HG03108 (cell line): ENCODE measurements at regions not wholly inside any gene's neighbourhood (a gene's known extent, or its start where the extent isn't known, plus 50 kb on each side); places are given as distances from the start of the nearest gene placed in this dataset.
"Not testable (repeated sequence)": the region's sequence is repeated elsewhere in the genome, so short reads cannot be mapped to it uniquely, and the experiment has no call there.

Experiments
- ATAC-seq: cut with Tn5 transposase; IDR thresholded peaks from one replicate; pipeline ENCODE4 v1.9.1; 2021; ENCODE audit warnings: moderate library complexity; ENCODE audit not compliant: unreplicated experiment

DNA sequence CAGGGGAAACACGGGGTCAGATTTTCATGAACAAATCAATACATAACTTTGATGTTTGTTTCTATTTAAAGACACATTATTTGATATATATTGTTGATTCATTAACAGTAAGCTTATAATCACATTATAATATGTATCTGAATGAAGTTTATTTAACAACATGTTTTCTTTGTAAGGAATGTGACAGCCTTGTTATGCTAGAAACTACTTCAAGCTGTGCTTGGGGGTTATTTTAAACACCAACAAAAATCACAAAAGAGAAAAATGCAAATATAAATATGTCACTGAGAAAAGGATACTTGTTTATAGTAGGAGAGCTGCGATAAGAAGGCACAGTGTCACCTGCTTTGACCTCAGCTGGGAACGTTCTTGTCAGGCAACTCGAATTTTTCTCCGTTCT, 354.6 kb upstream of the AGA start:
- ATAC-seq, result no peak

- no peak for ATAC-seq
These were observed 355.9 kb upstream of the AGA start for GRCh38 chr4:177798161-177798560.

DNA sequence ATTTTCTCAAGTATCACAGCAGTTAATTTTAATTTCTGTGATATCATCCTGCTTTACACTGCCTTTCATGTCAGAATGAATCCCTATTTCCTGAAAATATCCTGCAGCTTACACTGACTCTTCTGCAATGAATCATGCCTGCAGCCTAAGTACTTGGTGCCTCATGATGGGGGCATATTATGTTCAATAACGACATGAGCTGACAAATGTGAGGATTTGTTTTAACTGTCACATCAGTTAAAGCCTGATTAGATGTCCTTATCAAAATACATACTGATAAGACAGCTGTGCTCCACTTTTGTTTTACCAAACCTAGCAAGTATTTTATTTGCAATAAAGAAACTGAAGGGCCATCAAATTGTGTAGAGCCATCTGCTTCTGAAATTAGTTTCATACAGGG, 359.9 kb upstream of the AGA start:
- ATAC-seq, result no peak

GRCh38 chr4:177802661-177803060, 360.4 kb upstream of the AGA start:
- ATAC-seq, result no peak

GRCh38 chr4:177803151-177803550, 360.9 kb upstream of the AGA start:
- ATAC-seq, result no peak

- no peak for ATAC-seq
These were observed 367.6 kb upstream of the AGA start for GRCh38 chr4:177809791-177810190.

DNA sequence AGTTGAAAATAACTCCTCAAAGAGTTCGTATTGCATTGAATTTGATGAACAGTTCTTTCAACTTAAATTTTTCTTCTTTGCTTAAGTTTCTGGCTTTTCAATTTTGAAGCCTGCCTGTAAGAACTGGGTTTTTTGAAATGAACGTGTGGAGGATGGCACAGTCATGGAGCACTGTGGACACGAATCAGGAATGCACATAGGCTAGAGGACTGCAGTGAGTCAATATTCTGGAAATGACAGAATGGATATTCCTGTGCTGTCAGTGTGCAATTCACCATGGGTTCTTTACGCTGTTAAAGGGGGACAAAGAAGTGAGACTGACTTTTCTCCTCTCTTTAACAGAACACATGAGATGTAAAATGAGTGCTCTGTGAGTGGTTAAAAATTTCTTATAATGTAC, 368.0 kb upstream of the AGA start:
- no peak for ATAC-seq

DNA sequence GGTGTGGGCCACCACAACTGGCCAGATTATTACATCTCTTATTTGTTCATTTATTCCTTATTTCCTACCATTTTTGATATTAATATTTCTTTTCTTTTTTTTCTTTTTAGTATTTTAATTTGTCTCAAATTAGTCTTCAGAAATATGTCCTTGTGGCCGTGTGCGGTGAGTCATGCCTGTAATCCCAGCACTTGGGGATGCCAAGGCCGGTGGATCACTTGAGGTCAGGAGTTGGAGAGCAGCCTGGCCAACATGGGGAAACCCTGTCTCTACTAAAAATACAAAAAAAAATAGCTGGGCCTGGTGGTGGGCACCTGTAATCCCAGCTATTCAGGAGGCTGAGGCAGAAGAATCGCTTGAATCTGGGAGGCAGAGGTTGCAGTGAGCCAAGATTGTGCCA, 376.2 kb upstream of the AGA start:
- ATAC-seq, result not testable (repeated sequence)

DNA sequence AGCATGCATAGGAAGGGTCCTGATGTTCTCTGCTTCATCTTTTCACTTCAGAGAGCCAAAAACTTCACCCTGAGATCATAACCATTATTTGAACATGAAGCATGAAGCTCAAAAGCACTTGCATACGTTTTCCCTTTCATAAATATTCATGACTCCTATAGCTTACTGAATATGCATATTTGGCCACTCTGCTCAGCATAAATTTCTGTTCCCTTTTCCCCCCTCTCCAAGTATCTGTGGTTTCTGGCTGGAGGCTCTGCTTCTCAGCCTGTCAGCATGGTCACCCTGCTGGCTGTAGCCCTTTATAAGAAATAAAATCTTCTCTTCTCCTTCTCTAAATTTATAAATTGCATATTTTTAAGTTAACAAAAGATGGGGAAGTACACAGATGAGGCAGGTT, 384.7 kb upstream of the AGA start:
- no peak for ATAC-seq

- no peak for ATAC-seq
These were observed 399.0 kb upstream of the AGA start for GRCh38 chr4:177841258-177841657.

GRCh38 chr4:177853229-177853628, 411.0 kb upstream of the AGA start:
- ATAC-seq, result no peak

GRCh38 chr4:177855507-177856197, 413.4 kb upstream of the AGA start:
- no peak for ATAC-seq

DNA sequence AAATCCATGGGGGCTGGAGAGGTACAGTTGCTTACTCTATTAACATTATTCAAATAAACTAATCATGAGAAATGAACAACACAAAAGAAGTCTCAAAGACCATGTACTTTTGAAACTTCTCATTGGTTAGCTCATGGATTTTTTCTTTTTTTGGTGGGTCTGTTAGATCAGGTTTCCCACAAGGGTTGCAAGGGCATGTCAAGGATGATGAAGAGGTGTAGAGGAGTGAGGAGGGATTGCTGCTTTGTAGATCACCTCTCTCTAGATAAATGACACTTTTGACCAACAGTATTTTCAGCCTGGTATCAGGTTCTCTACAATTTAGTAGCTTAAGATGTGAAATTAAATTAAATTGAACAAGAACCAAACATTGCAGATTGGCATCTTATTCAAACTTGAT, 417.9 kb upstream of the AGA start:
- ATAC-seq, result no peak

- no peak for ATAC-seq
These were observed 419.4 kb upstream of the AGA start for GRCh38 chr4:177861551-177862094.

DNA sequence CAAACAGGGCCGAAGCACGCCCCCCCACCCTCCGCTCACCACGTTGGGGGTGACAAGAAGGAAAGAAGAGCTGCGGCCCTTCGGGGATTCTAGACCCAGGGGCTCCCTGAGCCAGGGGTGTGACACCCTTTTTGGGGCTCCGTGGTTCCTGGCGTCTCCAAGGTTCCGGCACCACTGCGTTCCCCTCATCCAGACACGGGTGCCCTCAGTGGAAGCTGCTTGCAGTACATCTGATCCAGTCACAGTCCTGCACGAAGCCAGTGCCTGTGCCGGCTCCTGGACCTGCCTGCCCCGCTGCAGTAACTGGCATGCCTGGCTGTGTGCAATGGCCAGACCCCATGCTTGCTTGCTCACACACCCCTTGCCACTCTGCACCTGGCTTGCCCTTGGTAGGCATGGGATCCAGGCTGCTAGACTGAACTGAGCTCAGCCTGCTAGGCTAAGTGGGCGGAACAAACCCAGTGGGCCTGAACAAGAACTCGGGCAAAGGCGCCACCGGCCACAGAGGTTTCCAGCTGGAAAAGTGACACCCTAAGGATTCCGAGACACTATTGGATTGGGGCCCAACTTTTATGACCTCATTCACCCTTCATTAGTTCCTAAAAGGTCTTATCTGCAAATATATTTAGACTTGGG, 420.4 kb upstream of the AGA start:
- no peak for ATAC-seq

DNA sequence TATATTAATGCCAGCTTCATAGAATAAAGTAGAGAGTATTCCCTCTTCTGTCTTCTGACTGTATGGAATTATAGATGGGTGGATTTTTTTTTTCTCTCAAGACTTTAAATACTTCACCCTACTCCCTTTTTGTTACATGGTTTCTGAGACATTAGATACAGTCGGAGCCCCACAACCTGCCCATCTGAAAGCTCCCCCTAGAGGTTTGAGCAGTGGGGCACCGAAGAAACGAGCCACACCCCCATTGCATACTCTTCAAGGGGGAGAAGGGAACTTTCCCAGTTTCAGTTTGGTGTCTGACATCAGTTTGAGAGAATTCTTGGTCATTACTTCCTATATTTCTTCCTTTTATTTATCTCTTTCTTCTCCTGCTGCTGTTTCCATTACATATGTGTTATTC, 437.6 kb upstream of the AGA start:
- no peak for ATAC-seq

- no peak for ATAC-seq
These were observed 452.9 kb upstream of the AGA start for GRCh38 chr4:177895136-177895535.

DNA sequence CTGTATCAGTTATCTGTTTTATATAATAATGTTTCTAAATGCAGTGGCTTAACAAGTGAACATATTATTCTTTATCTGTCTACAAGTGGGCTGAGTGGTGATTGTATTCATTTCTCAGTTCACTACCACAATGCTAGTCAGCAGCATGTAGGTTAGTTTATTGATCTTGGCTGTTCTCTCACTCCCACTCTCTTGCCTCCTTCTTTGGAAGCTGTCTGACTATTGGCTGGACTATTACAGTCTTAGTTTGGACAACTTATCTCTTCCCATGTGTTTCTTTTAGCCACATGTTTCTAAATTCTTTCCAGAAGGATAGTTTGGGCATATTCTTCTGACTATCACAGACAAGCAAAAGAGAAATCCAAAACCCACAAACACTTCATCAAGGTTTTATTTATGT, 459.5 kb upstream of the AGA start:
- ATAC-seq, result no peak

- ATAC-seq, result no peak
These were observed 460.1 kb upstream of the AGA start for GRCh38 chr4:177902386-177902785.

GRCh38 chr4:177907736-177908424, 465.6 kb upstream of the AGA start:
- no peak for ATAC-seq

DNA sequence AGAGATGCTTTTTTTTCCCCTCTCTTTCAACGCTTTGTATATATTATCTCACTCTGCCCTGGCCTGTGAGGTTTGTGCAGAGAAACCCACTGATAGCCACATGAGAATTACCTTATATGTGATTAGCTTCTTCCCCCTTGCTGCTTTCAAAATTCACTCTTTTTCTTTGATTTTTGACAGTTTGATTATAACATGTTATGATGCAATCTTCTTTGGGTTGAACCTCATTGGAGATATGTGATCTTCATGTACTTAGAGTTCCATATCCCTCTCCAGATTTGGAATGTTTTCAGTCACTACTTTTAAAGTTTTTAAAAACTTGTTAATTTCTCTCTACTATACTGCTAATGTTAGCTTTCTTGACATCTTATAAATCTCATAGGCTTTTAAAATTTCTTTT, 479.5 kb upstream of the AGA start:
- ATAC-seq, result no peak

DNA sequence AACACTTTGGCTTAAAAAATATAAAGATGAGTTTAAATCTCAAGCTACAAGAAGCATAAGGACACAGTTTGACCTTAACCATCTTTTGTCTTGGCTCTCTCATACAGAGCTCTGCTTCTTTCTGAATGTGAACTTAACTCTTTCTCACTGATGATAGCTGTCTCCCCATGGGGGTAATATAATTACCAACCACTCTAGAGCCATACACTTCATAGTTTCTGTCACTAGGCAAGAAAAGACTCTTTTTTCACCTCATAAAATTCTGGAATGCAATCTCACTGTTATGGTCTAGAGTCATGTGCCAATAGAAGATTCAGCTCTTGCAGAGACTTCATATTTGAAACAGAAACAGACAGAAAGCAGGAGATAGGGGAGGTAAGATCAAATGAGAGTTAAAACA, 481.7 kb upstream of the AGA start:
- no peak for ATAC-seq
